Cardiac muscle cell (in vitro differentiated cells and primary cell): ENCODE measurements at regions not wholly inside any gene's neighbourhood (a gene's known extent, or its start where the extent isn't known, plus 50 kb on each side); places are given as distances from the start of the nearest gene placed in this dataset.

Experiments
- DNase-seq, 2 donors: peaks; one replicate each; pipeline versions ENCODE4 v3.0.0 to v3.0.0-alpha.2; 2010 to 2017; ENCODE audit warnings: low read depth in 1 of 2, low spot score in 1 of 2
- H3K27ac ChIP-seq: fragments of 200-600 bp; sonication (generic); 2 replicates; pipeline ENCODE4 v1.5.1; 2016
- H3K27me3 ChIP-seq: fragments of 200-600 bp; sonication (generic); 2 replicates; pipeline ENCODE4 v1.6.0; 2016; ENCODE audit warnings: control low read depth
- H3K36me3 ChIP-seq: fragments of 200-600 bp; sonication (generic); 2 replicates; pipeline ENCODE4 v1.5.1; 2016; ENCODE audit warnings: control low read depth
- H3K4me1 ChIP-seq: fragments of 200-600 bp; sonication (generic); 2 replicates; pipeline ENCODE4 v1.8.1; 2017; ENCODE audit warnings: low read depth, mild to moderate bottlenecking, mixed run types
- H3K4me3 ChIP-seq: fragments of 200-600 bp; sonication (generic); 2 replicates; pipeline ENCODE4 v1.5.1; 2016; ENCODE audit warnings: mild to moderate bottlenecking
- H3K9me3 ChIP-seq: fragments of 200-600 bp; sonication (generic); 2 replicates; pipeline ENCODE4 v1.5.1; 2017; ENCODE audit warnings: low read depth, mild to moderate bottlenecking, control low read depth
- CTCF ChIP-seq: IDR thresholded peaks from 2 replicates; pipeline ENCODE4 v1.5.1; 2012; ENCODE audit warnings: low read depth, mild to moderate bottlenecking, low read length

- H3K9me3 ChIP-seq: no peaks in the 10 kb centered on the region
- H3K27me3 ChIP-seq: no peaks in the 10 kb centered on the region
- TF ChIP-seq CTCF: no peak
- H3K27ac ChIP-seq: no peak overlapping the region
- no peaks in the 10 kb centered on the region for H3K36me3 ChIP-seq
- H3K4me3 ChIP-seq: no peak overlapping the region
- no peak for DNase-seq
- no peaks in the 10 kb centered on the region for H3K4me1 ChIP-seq
Observed at GRCh38 chr4:160826339-160826679, 1337.5 kb downstream of the FSTL5 start.

GRCh38 chr4:160831165-160831922 lies 1332.5 kb downstream of the FSTL5 start:
- Histone ChIP-seq H3K4me3 (no peak overlapping the region), H3K27me3 (no peaks in the 10 kb centered on the region), H3K4me1 (no peaks in the 10 kb centered on the region), H3K36me3 (no peaks in the 10 kb centered on the region), H3K27ac (no peak overlapping the region), H3K9me3 (no peaks in the 10 kb centered on the region)
- no peak for TF ChIP-seq CTCF
- DNase-seq: no peak

- no peak for TF ChIP-seq CTCF
- no peak overlapping the region for H3K27ac ChIP-seq
- H3K4me3 ChIP-seq: no peak overlapping the region
- no peaks in the 10 kb centered on the region for H3K4me1 ChIP-seq
- H3K27me3 ChIP-seq: no peaks in the 10 kb centered on the region
- no peaks in the 10 kb centered on the region for H3K36me3 ChIP-seq
- peak in 1 of 2 donors; percentile 13 for DNase-seq
- H3K9me3 ChIP-seq: no peaks in the 10 kb centered on the region
Observed at GRCh38 chr4:160835789-160836188, 1328.0 kb downstream of the FSTL5 start.

- Histone ChIP-seq H3K9me3 (no peaks in the 10 kb centered on the region), H3K4me1 (no peaks in the 10 kb centered on the region), H3K36me3 (no peaks in the 10 kb centered on the region), H3K4me3 (no peak overlapping the region), H3K27me3 (no peaks in the 10 kb centered on the region), H3K27ac (no peak overlapping the region)
- no peak for TF ChIP-seq CTCF
- no peak for DNase-seq
Observed at GRCh38 chr4:160836431-160836830, 1327.4 kb downstream of the FSTL5 start.

- no peaks in the 10 kb centered on the region for H3K36me3 ChIP-seq
- no peak for TF ChIP-seq CTCF
- DNase-seq: no peak
- H3K4me1 ChIP-seq: peaks cover 13% of the 10 kb centered on the region
- H3K4me3 ChIP-seq: no peak overlapping the region
- H3K27ac ChIP-seq: no peak overlapping the region
- H3K9me3 ChIP-seq: no peaks in the 10 kb centered on the region
- no peaks in the 10 kb centered on the region for H3K27me3 ChIP-seq
Observed at GRCh38 chr4:160846121-160846520, 1317.7 kb downstream of the FSTL5 start.
